Activated naive CD4-positive, alpha-beta T cell treated with anti-CD3 and anti-CD28 coated beads for 36 hours (primary cell): ENCODE measurements at regions not wholly inside any gene's neighbourhood (a gene's known extent, or its start where the extent isn't known, plus 50 kb on each side); places are given as distances from the start of the nearest gene placed in this dataset.

Experiments
- CTCF ChIA-PET: fragments of 350-600 bp; sonication (Branson Sonifier 250); formaldehyde crosslinking; loops from one replicate; lab custom pipeline; 2021; ENCODE audit warnings: antibody characterized with exemption; lab: Charles Lee
- DNase-seq: peaks from one replicate; pipeline ENCODE4 v3.0.0-alpha.2; 2020
- H3K27ac Mint-ChIP-seq: one replicate; pipeline ENCODE4 v1.8.0; 2021; ENCODE audit warnings: mild to moderate bottlenecking, mixed read lengths
- H3K27me3 Mint-ChIP-seq: one replicate; pipeline ENCODE4 v1.8.0; 2021; ENCODE audit warnings: low read depth, mixed read lengths
- H3K36me3 Mint-ChIP-seq: one replicate; pipeline ENCODE4 v1.8.0; 2021; ENCODE audit warnings: low read depth, mixed read lengths
- H3K4me1 Mint-ChIP-seq: one replicate; pipeline ENCODE4 v1.8.0; 2021; ENCODE audit warnings: low read depth, mixed read lengths
- H3K4me3 Mint-ChIP-seq: one replicate; pipeline ENCODE4 v1.8.0; 2021; ENCODE audit warnings: mild to moderate bottlenecking, moderate library complexity, mixed read lengths
- H3K9me3 Mint-ChIP-seq: one replicate; pipeline ENCODE4 v1.8.0; 2021; ENCODE audit warnings: mixed read lengths
- intact Hi-C: fragments of 100-400 bp; cut with micrococcal nuclease; formaldehyde crosslinking; loops from one replicate; pipeline ENCODE4 v1.15.1; 2023

GRCh38 chrX:147781844-147782243 is 129.9 kb upstream of the FMR1 start:
- no peak overlapping the region for H3K4me3 Mint-ChIP-seq
- no peaks in the 10 kb centered on the region for H3K27me3 Mint-ChIP-seq
- no peak for DNase-seq
- no peaks in the 10 kb centered on the region for H3K9me3 Mint-ChIP-seq
- no peaks in the 10 kb centered on the region for H3K4me1 Mint-ChIP-seq
- CTCF ChIA-PET = no interaction called here
- H3K27ac Mint-ChIP-seq = no peak overlapping the region
- intact Hi-C loops = no loop called here
- H3K36me3 Mint-ChIP-seq = no peaks in the 10 kb centered on the region

DNA sequence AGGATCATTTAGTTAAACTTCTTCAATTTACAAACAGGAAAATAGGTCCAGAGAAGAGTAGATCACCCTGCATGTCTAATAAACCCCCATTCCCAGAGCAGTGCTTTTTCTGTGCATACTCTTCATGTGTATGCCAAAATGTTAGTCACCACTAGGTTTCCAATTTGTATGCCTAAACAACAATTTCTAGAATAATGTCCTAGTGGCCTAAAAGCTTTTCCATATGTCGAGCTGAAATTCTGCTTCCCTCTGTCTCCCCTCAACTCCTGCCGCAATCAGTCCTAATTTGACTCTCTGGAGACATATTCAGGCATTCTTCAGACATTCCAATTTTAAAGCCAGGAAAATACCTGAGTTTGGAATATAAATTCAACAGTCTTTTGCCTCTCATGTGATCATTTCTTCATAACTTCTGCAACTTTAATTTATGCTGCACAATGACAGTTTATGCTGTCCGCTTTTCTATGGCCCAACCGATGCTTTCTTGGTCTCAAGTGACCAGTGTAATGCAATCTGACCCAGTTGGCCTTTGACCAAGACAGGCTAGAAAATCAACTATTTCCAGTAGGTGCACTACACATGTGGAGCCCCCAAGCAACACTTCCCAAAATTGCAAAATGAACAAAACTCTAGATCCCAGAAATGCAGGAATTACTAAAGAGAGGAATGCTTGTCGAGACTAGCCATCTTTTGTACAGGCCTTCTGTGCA is 122.9 kb upstream of the FMR1 start:
- H3K9me3 Mint-ChIP-seq = no peaks in the 10 kb centered on the region
- no peaks in the 10 kb centered on the region for H3K36me3 Mint-ChIP-seq
- no peak overlapping the region for H3K27ac Mint-ChIP-seq

GRCh38 chrX:147800663-147801062 is 111.1 kb upstream of the FMR1 start:
- Mint-ChIP-seq H3K4me1 (no peaks in the 10 kb centered on the region), H3K27ac (no peak overlapping the region), H3K27me3 (no peaks in the 10 kb centered on the region), H3K9me3 (peaks cover 2% of the 10 kb centered on the region), H3K36me3 (no peaks in the 10 kb centered on the region), H3K4me3 (no peak overlapping the region)
- CTCF ChIA-PET = no interaction called here
- DNase-seq = no peak
- intact Hi-C loops = no loop called here

More for the DNA sequence above, 122.9 kb upstream of the FMR1 start:
- Mint-ChIP-seq H3K4me1 (no peaks in the 10 kb centered on the region), H3K27me3 (no peaks in the 10 kb centered on the region), H3K4me3 (no peak overlapping the region)
- DNase-seq = no peak
- CTCF ChIA-PET = no interaction called here
- intact Hi-C loops = no loop called here

DNA sequence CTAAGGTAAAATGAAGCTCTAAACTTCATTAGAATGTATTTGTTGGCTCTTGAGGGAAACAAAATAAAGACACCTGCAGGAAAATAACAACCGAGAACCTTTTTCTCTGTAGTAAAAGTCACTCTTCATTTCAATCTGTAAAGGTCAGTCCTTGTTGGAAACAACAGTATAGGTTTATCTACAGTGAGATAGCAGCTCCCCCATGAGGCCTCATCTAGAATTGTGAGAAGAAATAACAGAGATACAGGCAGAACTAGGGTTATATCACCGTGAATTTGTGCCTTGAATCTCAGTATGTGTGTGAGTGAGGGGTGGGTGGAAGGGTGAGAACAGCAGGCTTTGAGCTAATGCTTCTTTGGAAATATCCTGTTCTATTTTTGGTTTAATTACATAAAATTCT is 107.8 kb upstream of the FMR1 start:
- no peaks in the 10 kb centered on the region for H3K36me3 Mint-ChIP-seq
- H3K27ac Mint-ChIP-seq = no peak overlapping the region
- CTCF ChIA-PET = interaction anchor here (0.5 kb wide), 2 partner anchors 210 to 1633 kb away, joined by 3 to 4 read pairs; no protein-coding TSS in a partner anchor
- no peak overlapping the region for H3K4me3 Mint-ChIP-seq
- intact Hi-C loops = loop anchor here (1.0 kb wide), 1 partner anchor 328 kb away; no protein-coding TSS in a partner anchor
- no peaks in the 10 kb centered on the region for H3K9me3 Mint-ChIP-seq
- no peaks in the 10 kb centered on the region for H3K4me1 Mint-ChIP-seq
- peak; percentile 4 for DNase-seq
- H3K27me3 Mint-ChIP-seq = no peaks in the 10 kb centered on the region

GRCh38 chrX:147811803-147812202 is 99.9 kb upstream of the FMR1 start:
- peaks cover 8% of the 10 kb centered on the region for H3K27me3 Mint-ChIP-seq
- H3K9me3 Mint-ChIP-seq = no peaks in the 10 kb centered on the region
- H3K27ac Mint-ChIP-seq = no peak overlapping the region
- no peak overlapping the region for H3K4me3 Mint-ChIP-seq
- H3K36me3 Mint-ChIP-seq = no peaks in the 10 kb centered on the region
- CTCF ChIA-PET = no interaction called here
- intact Hi-C loops = no loop called here
- H3K4me1 Mint-ChIP-seq = no peaks in the 10 kb centered on the region
- no peak for DNase-seq

DNA sequence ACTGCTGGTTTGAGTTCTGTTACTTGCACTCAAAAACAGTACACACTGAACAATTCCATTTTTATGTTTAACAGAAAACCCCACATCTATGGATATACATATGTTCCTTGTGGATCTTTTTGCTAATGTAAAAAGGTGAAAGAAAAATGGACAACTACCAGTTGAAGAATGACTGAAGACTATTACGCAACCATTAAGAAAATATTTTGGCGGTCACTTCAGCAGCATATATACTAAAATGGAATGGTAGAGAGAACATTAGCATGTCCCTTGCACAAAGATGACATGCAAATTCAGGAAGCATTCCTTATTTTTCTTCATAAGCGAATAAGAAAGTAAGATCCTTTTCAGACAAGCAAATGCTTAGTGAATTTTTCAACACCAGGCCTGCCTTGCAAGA is 84.6 kb upstream of the FMR1 start:
- H3K36me3 Mint-ChIP-seq = no peaks in the 10 kb centered on the region
- H3K27me3 Mint-ChIP-seq = no peaks in the 10 kb centered on the region
- no peak overlapping the region for H3K4me3 Mint-ChIP-seq
- no peak overlapping the region for H3K27ac Mint-ChIP-seq
- no peak for DNase-seq
- CTCF ChIA-PET = no interaction called here
- no peaks in the 10 kb centered on the region for H3K4me1 Mint-ChIP-seq
- peaks cover 8% of the 10 kb centered on the region for H3K9me3 Mint-ChIP-seq
- intact Hi-C loops = no loop called here

GRCh38 chrX:147828719-147829118 is 83.0 kb upstream of the FMR1 start:
- H3K27me3 Mint-ChIP-seq = no peaks in the 10 kb centered on the region
- H3K4me1 Mint-ChIP-seq = peaks cover 3% of the 10 kb centered on the region
- intact Hi-C loops = no loop called here
- peaks cover 7% of the 10 kb centered on the region for H3K9me3 Mint-ChIP-seq
- CTCF ChIA-PET = no interaction called here
- no peaks in the 10 kb centered on the region for H3K36me3 Mint-ChIP-seq
- no peak overlapping the region for H3K27ac Mint-ChIP-seq
- no peak overlapping the region for H3K4me3 Mint-ChIP-seq
- no peak for DNase-seq

DNA sequence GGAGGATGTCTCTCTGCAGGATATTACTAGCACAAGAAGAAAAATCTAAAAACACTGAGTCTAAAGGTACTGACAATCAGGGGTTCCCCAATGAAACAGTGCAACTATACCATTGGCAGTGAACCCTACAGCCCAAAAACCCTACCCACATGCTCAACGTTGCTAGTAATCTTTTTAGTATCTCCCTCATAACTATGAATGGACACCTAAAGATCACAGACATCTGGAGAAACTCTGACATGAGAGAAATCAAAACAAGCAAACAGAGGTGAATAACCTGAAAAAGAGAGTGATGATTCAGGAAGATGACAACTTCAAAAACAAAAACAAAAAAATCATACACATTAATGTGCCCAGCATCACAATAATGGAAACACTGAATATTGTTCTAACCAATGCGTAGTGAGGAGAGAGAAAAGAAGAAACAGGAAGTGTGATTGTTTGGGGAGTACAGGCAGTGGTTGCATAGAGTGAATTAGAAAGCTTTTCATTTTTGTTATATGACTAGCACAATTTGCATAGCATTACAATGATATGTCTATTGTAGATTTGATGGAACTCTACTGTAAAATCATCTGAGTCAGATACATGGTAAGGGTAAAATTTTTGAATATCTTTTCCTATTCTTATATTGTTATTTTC is 78.9 kb upstream of the FMR1 start:
- H3K36me3 Mint-ChIP-seq = no peaks in the 10 kb centered on the region
- intact Hi-C loops = loop anchor here (10.0 kb wide), 1 partner anchor 358 kb away; no protein-coding TSS in a partner anchor
- no peak overlapping the region for H3K27ac Mint-ChIP-seq
- no peaks in the 10 kb centered on the region for H3K27me3 Mint-ChIP-seq
- CTCF ChIA-PET = interaction anchor here (0.6 kb wide), 1 partner anchor 363 kb away, joined by 3 read pairs; no protein-coding TSS in a partner anchor
- no peak overlapping the region for H3K4me3 Mint-ChIP-seq
- peaks cover 7% of the 10 kb centered on the region for H3K9me3 Mint-ChIP-seq
- no peak for DNase-seq
- H3K4me1 Mint-ChIP-seq = peaks cover 3% of the 10 kb centered on the region

- Mint-ChIP-seq H3K4me1 (no peaks in the 10 kb centered on the region), H3K4me3 (no peak overlapping the region), H3K27ac (no peak overlapping the region), H3K36me3 (no peaks in the 10 kb centered on the region), H3K27me3 (no peaks in the 10 kb centered on the region), H3K9me3 (no peaks in the 10 kb centered on the region)
- DNase-seq = no peak
- CTCF ChIA-PET = no interaction called here
- intact Hi-C loops = loop anchor here (10.0 kb wide), 1 partner anchor 364 kb away; no protein-coding TSS in a partner anchor
Observed at GRCh38 chrX:147838465-147839131, 73.1 kb upstream of the FMR1 start.

GRCh38 chrX:147846676-147847075 is 65.0 kb upstream of the FMR1 start:
- Mint-ChIP-seq H3K27me3 (no peaks in the 10 kb centered on the region), H3K27ac (no peak overlapping the region), H3K9me3 (no peaks in the 10 kb centered on the region), H3K4me3 (no peak overlapping the region), H3K36me3 (no peaks in the 10 kb centered on the region), H3K4me1 (no peaks in the 10 kb centered on the region)
- CTCF ChIA-PET = no interaction called here
- DNase-seq = no peak
- intact Hi-C loops = no loop called here

DNA sequence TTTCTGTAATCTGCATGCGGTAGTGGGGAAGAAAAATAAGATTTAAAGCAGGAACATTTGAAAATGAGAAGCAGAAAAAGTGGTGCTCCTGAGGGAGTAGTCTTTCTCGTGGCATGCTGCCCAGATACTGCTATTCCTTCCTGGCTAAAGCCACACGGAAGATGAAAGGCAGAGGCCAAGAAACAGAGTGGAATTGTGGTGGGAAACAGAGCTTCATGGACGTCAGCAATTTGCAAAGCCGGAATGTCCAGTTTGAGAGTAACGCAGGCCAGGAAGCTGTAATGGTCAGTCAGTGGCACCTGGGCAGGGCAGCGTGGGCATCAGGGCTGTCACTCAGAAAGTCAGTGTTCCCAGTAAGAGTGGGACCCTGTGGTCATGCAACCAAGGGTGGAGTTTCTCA is 63.7 kb upstream of the FMR1 start:
- H3K36me3 Mint-ChIP-seq = no peaks in the 10 kb centered on the region
- H3K9me3 Mint-ChIP-seq = no peaks in the 10 kb centered on the region
- no peak overlapping the region for H3K27ac Mint-ChIP-seq
- CTCF ChIA-PET = no interaction called here
- DNase-seq = no peak
- no peaks in the 10 kb centered on the region for H3K4me1 Mint-ChIP-seq
- no peak overlapping the region for H3K4me3 Mint-ChIP-seq
- no peaks in the 10 kb centered on the region for H3K27me3 Mint-ChIP-seq
- intact Hi-C loops = no loop called here

DNA sequence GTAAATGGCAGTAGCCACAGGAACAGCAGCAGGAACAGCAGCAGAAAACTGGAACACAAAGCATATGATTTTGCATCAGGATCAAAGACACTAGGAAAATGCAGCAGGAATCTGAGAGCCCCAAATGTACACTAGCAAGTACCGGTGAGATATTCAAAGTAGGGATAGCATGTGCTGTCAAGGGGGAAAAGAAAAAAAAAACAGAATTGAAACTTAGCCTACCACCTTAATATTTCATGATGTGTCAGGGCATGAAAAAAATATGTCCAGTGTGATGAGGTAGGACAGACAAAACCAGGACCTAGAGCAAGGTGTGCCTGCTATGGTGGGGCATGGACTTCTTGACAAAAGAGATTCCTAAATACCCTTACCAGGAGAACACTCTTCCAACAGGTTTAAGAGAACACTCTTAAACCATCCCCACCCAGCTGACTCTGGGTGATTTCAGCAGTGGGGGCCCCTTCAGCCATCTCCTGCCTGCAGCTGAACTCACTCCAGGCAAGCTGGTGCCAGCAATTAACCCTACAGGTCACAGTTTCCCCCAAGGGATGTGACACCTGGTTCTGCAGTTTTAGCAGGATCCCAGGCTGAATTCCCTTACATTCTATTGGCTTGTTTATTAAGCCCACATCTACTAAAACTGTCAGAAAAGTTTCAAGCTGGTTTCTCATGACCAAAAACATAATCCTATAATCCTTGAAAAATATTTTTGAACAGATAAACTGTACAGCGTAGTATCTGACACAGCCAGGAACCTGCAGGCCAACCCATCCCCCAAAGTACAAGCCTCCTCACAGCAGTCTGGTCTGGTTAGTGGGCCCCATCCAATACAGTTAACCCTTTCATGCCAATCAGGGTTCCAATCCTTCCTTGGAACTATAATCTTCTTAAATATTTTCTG is 62.9 kb upstream of the FMR1 start:
- intact Hi-C loops = no loop called here
- no peak for DNase-seq
- no peaks in the 10 kb centered on the region for H3K27me3 Mint-ChIP-seq
- H3K27ac Mint-ChIP-seq = no peak overlapping the region
- CTCF ChIA-PET = no interaction called here
- H3K4me3 Mint-ChIP-seq = no peak overlapping the region
- H3K36me3 Mint-ChIP-seq = no peaks in the 10 kb centered on the region
- no peaks in the 10 kb centered on the region for H3K4me1 Mint-ChIP-seq
- no peaks in the 10 kb centered on the region for H3K9me3 Mint-ChIP-seq
